Spleen (tissue), 11 donors: ENCODE measurements at regions not wholly inside any gene's neighbourhood (a gene's known extent, or its start where the extent isn't known, plus 50 kb on each side); places are given as distances from the start of the nearest gene placed in this dataset.

Source experiments
- DNase-seq: peaks from one replicate; pipeline ENCODE4 v3.0.0-alpha.2; 2020
- H3K27ac ChIP-seq, 8 donors: fragments of 200-600 bp; sonication (generic) in 7 of 8; 1 replicate in 4 of 8; 2 replicates in 4 of 8; pipeline versions ENCODE4 v1.5.0 to v1.8.0; 2016 to 2021; ENCODE audit warnings: inconsistent platforms in 4 of 8, mild to moderate bottlenecking in 4 of 8, moderate library complexity in 1 of 8
- H3K27me3 ChIP-seq, 7 donors: fragments of 200-600 bp; sonication (generic) in 6 of 7; replicated peaks in 1 of 7; 1 replicate in 4 of 7; 2 replicates in 3 of 7; pipeline versions ENCODE4 v1.5.0 to v1.8.0; 2016 to 2021; ENCODE audit warnings: inconsistent platforms in 3 of 7, mild to moderate bottlenecking in 1 of 7
- H3K36me3 ChIP-seq, 6 donors: fragments of 200-600 bp; sonication (generic) in 5 of 6; 1 replicate in 4 of 6; 2 replicates in 2 of 6; pipeline versions ENCODE4 v1.5.0 to v1.8.0; 2016 to 2021; ENCODE audit warnings: inconsistent platforms in 2 of 6
- H3K4me1 ChIP-seq, 6 donors: fragments of 200-600 bp; sonication (generic) in 5 of 6; 1 replicate in 3 of 6; 2 replicates in 3 of 6; pipeline versions ENCODE4 v1.5.0 to v1.8.0; 2016 to 2021; ENCODE audit warnings: inconsistent platforms in 3 of 6
- H3K4me3 ChIP-seq, 8 donors: fragments of 200-600 bp; sonication (generic) in 7 of 8; 1 replicate in 4 of 8; 2 replicates in 4 of 8; pipeline versions ENCODE4 v1.5.0 to v1.8.0; 2016 to 2021; ENCODE audit warnings: inconsistent platforms in 4 of 8, mild to moderate bottlenecking in 4 of 8, moderate library complexity in 2 of 8
- H3K9me3 ChIP-seq, 8 donors: fragments of 200-600 bp; sonication (generic) in 7 of 8; 1 replicate in 4 of 8; 2 replicates in 4 of 8; pipeline versions ENCODE4 v1.5.0 to v1.8.0; 2016 to 2021; ENCODE audit warnings: inconsistent platforms in 4 of 8
- CTCF ChIP-seq, 11 experiments: fragments of 200-600 bp in 7 of 11; fragments of 450-650 bp in 4 of 11; sonication (generic) in 4 of 11; IDR thresholded peaks in 8 of 11; conservative IDR thresholded peaks in 3 of 11; 1 replicate in 7 of 11; 2 replicates in 4 of 11; pipeline versions ENCODE4 v1.4.0 to v1.8.0; 2016 to 2021; ENCODE audit warnings: antibody characterized with exemption in 11 of 11, inconsistent platforms in 4 of 11, mild to moderate bottlenecking in 1 of 11
- POLR2A ChIP-seq, 3 donors: fragments of 450-650 bp; IDR thresholded peaks; one replicate each; pipeline ENCODE4 v1.5.1; 2017; ENCODE audit warnings: antibody characterized with exemption in 3 of 3, mild to moderate bottlenecking in 1 of 3
- POLR2AphosphoS5 ChIP-seq, 3 donors: sonication (generic); formaldehyde crosslinking; IDR thresholded peaks; one replicate each; pipeline ENCODE4 v1.5.1; 2017; ENCODE audit warnings: antibody characterized with exemption in 3 of 3
- WGBS, 5 donors: extraction: QIAGEN DNeasy Blood & Tissue Kit in 3 of 5; methylation state at CpG; one replicate each; pipeline versions ENCODE4 v1.1.5 to v1.1.7; 2013 to 2018; 5-methylcytosine and 5-hydroxymethylcytosine counted together
- intact Hi-C: fragments of 100-400 bp; cut with DNase I; formaldehyde crosslinking; loops from one replicate; pipeline ENCODE4 v1.15.0; 2023; ENCODE audit warnings: low total_unique reads
- donor health status: healthy with polysubstance abuse.
- donor health status: DM: no; HTN: no; CAD: no; lungs with moderate emphysema.
- donor health status: DM: no; HTN: no; CAD: no.
- donor health status: Bipolar disorder and iron deficiency.
- donor health status: healthy.
- donor health status: DM: no; HTN: no; CAD: no.
- donor health status: DM: yes; HTN: yes; CAD: no.

DNA sequence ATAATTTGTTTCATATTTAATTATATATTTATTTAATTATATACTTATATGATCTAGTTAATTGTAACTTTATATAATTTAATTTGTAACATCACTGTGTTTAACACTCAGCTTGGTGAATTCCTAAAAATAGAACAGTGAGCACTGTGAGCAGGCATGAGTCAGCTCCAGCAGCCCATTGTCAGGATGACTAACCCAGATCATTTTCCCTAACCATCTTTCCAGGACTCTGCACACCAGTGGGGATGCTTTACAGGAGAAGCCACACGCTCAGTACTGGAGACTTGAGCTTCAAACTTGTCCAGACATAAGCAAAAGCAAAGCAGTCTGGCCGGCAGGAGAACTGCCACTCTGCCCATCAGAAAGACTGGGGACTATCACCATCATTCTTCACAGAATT, 446.2 kb upstream of the TRPC7 start:
- TF ChIP-seq CTCF (IDR thresholded peaks at IDR 0.05 in 8 of 11, conservative IDR thresholded peaks at IDR 0.05 in 3 of 11) = no peak
- TF ChIP-seq POLR2A (IDR thresholded peaks at IDR 0.05) = no peak
- no peak for TF ChIP-seq POLR2AphosphoS5 (IDR thresholded peaks at IDR 0.05)
- DNase-seq = no peak
- no peak overlapping the region for H3K27ac ChIP-seq
- no peak overlapping the region for H3K4me3 ChIP-seq
- no peaks in the 10 kb centered on the region for H3K27me3 ChIP-seq
- no peaks in the 10 kb centered on the region for H3K4me1 ChIP-seq
- H3K9me3 ChIP-seq = no peaks in the 10 kb centered on the region
- no peaks in the 10 kb centered on the region for H3K36me3 ChIP-seq
- WGBS, 5 donors = 76 to 88% (median 78%) methylated on average over 2 of the region's 2 CpGs
- intact Hi-C loops = no loop called here

- WGBS, 5 donors = 63 to 86% (median 70%) methylated on average over 3 of the region's 3 CpGs
- Histone ChIP-seq H3K4me3 (no peak overlapping the region), H3K4me1 (no peaks in the 10 kb centered on the region), H3K27ac (no peak overlapping the region), H3K36me3 (no peaks in the 10 kb centered on the region), H3K27me3 (no peaks in the 10 kb centered on the region), H3K9me3 (no peaks in the 10 kb centered on the region)
- DNase-seq = no peak
- TF ChIP-seq POLR2AphosphoS5 (IDR thresholded peaks at IDR 0.05) (no peak), CTCF (IDR thresholded peaks at IDR 0.05 in 8 of 11, conservative IDR thresholded peaks at IDR 0.05 in 3 of 11) (no peak), POLR2A (IDR thresholded peaks at IDR 0.05) (no peak)
- intact Hi-C loops = no loop called here
Measured at GRCh38 chr5:136811086-136811485, 445.7 kb upstream of the TRPC7 start.

GRCh38 chr5:136810261-136810801, 445.0 kb upstream of the TRPC7 start:
- Histone ChIP-seq H3K4me3 (no peak overlapping the region), H3K9me3 (no peaks in the 10 kb centered on the region), H3K27ac (no peak overlapping the region), H3K27me3 (no peaks in the 10 kb centered on the region), H3K4me1 (no peaks in the 10 kb centered on the region), H3K36me3 (no peaks in the 10 kb centered on the region)
- intact Hi-C loops = no loop called here
- 62 to 86% (median 72%) methylated on average over 5 of the region's 5 CpGs for WGBS, 5 donors
- no peak for DNase-seq
- no peak for TF ChIP-seq POLR2AphosphoS5 (IDR thresholded peaks at IDR 0.05)
- no peak for TF ChIP-seq CTCF (IDR thresholded peaks at IDR 0.05 in 8 of 11, conservative IDR thresholded peaks at IDR 0.05 in 3 of 11)
- no peak for TF ChIP-seq POLR2A (IDR thresholded peaks at IDR 0.05)

DNA sequence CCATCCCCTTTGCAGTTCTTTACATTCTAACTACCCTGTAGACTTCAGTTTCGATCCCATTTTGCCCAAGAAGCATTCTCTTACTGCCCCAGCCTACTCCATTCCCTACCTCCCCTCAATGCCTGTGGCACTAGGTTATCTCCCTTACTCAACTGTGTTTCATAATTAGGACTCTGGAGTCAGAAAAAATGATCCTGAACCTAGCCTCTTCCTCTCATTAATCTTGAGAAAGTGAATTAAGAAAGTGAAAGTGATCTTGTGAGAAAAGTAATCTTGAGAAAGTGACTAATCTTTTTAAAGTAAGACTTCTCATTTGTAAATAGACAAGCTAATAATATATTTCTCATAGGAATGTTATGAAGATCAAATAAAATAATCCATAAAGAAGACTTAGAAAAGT, 444.0 kb upstream of the TRPC7 start:
- Histone ChIP-seq H3K9me3 (no peaks in the 10 kb centered on the region), H3K4me3 (no peak overlapping the region), H3K36me3 (no peaks in the 10 kb centered on the region), H3K4me1 (no peaks in the 10 kb centered on the region), H3K27ac (no peak overlapping the region), H3K27me3 (no peaks in the 10 kb centered on the region)
- intact Hi-C loops = no loop called here
- no peak for TF ChIP-seq CTCF (IDR thresholded peaks at IDR 0.05 in 8 of 11, conservative IDR thresholded peaks at IDR 0.05 in 3 of 11)
- TF ChIP-seq POLR2AphosphoS5 (IDR thresholded peaks at IDR 0.05) = no peak
- 44 to 58% (median 53%) methylated on average over 1 of the region's 1 CpG for WGBS, 5 donors
- DNase-seq = no peak
